KBM-7 (cell line): ENCODE measurements at regions not wholly inside any gene's neighbourhood (a gene's known extent, or its start where the extent isn't known, plus 50 kb on each side); places are given as distances from the start of the nearest gene placed in this dataset.
"Not testable (repeated sequence)": the region's sequence is repeated elsewhere in the genome, so short reads cannot be mapped to it uniquely, and the experiment has no call there.

Source experiments
- DNase-seq: peaks from one replicate; pipeline ENCODE4 v3.0.0-alpha.2; 2015
- in situ Hi-C: fragments of 300-500 bp; cut with MboI; formaldehyde crosslinking; loops from 2 replicates; pipeline ENCODE4 v1.14.3; 2020; ENCODE audit warnings: low sequenced_read_pairs, low pct_unique_long_range_greater_than_20kb, mixed read lengths

DNA sequence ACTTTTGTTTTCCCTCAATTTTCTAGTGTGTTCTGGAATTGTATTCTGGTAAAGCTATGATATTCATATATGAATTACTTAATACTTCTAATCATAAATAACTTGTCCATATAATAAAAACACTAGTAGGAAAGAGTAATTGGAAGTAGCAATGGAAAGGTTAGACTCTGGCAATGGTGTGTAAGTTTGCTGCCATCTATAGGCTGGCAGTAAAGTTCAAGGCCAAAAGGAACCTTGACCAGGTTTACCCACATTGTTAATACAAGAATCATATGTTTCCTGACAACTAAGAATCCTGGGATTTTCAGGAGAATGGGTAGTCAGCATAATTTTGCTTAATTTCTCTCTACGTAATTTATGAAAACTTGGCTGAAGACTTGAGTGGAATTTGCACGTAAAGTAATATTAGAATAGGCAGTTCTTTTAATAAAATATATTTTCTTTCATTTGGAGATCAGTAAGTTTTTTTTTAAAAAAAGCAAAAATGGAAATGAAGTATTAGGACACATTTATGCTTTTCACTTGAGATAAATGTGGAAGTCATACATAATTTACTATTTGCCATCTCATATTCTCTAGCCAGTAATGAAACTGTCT is 926.7 kb downstream of the GALC start:
- no peak for DNase-seq
- in situ Hi-C loops: no loop called here

DNA sequence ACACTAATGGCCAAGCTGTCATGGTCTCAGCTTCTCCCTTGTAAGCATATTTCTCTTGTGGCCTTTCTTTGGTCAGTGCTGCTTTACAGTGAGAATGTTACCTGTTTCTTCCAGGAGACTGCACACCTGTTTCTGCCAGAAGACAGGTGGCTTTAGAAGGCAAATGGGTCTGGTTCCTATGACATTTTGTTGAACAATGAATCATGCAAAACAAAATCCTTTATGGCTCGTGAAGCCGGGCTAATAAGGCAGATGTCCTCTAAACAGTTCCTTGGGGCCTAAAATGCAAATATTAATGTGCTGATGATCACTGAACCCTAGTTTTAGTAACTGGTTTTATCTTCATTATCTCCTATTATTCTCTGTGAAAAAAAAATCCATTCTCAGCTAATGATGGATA is 927.6 kb downstream of the GALC start:
- in situ Hi-C loops: no loop called here
- no peak for DNase-seq

DNA sequence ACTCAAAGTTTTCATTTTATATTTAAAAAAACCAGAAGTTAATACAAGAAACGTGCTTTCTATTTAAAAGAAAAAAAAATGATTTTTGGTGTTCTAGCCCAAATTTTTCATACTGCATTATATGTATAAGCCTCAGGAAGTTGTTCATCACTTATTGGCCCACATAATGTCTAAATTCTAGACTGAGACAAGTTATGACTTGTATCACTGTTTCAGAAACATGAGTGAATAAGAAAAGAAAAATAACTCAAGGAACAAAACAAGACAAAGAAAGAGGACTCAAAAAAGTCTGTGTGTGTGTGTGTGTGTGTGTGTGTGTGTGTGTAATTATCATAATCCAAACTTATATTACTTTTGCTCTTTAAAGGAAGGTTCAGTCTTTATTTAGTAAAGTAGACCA is 929.8 kb downstream of the GALC start:
- in situ Hi-C loops: no loop called here
- DNase-seq: no peak

DNA sequence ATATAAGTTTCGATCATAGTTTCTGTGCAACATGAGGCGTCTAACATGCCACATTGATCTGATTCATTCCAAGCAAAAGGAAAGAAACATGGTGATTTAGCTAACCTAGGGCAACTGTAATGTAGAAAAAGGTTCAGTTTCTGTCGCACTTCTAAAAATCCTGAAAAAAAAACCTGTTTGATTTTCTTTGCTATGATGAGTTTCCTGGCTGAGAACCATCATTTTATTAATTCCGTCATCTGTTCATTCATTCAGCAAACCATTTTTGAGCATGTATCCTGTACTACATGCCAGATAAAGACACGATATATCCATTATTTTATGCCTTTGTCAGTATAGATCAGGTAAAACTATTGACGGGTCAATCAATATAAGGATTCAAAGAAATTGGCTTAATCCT is 932.6 kb downstream of the GALC start:
- in situ Hi-C loops: no loop called here
- no peak for DNase-seq

DNA sequence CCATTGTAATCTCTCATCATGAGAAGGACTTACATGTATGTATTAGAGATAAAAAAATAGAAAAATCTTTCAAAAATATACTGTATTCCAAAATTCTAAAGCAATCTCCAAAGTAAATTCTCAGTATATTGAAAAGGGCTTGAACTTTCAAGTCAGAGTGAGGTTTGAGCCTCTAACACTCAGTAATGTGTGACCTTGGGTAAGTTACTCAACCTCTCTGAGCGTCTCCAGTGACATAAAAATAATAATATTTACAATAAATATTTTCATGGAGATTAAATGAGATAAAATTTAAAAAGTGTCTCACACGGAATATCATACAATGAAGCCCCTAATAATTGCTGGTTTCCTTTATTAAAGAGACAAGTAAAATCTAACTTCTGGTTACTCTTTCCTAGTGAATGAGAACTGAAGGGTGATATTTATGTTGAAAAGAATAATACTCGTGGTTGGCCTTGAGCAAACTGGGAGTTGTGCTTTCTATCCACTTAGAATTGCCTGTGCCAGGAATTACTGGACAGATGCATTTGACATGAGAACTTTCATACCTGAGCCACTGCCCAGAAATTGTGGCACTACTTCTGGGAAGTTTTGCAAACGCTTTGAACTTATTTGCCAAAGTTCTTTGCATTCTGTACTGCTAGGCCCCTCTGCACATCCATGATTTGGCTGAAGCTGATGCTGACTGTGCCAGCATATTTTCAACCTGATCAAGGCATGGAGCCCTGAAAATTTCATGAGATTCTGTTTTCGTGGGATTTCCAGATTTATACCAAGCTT is 933.7 kb downstream of the GALC start:
- in situ Hi-C loops: no loop called here
- no peak for DNase-seq

DNA sequence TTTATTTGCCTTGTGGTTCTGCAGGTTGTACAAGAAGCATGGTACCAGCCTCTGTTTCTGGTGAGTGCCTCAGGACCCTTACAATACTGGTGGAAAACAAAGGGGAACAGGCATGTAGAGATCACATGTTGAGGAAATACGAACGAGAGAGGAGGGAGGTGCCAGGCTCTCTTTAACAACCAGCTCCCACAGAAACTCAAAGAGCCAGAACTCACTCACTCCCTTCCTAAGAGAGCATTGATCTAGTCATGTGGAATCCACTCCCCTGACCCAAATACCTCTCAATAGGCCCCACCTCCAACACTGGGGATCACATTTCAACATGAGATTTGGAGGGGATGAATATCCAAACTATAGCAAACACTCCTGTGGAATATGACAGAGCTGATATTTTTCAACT is 938.0 kb downstream of the GALC start:
- DNase-seq: no peak
- in situ Hi-C loops: no loop called here

DNA sequence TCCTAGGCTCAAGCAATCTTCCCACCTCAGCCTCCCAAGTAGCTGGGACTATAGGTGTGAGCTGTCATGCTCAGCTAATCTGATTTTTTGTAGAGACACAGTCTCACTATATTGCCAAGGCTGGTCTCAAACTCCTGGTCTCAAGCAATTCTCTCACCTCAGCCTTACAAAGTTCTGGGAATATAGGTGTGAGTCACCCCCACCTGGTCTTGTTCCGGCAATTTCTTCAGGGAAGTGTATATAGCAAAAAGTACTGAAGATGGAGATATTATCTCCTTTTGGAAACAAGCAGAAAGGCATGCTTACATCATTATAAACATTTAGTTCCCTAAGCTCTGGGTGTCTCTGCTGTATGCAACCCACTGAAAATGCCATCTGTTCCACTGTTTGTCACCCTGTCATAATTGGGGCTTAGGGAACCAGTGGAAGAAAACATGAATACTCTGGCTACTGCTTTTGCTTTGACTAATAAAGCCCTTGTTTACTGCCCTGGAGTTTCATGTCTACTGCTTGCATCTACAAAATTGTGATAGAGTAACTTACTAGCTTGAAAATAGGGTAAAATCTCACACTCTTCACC is 940.2 kb downstream of the GALC start:
- no peak for DNase-seq
- in situ Hi-C loops: no loop called here

DNA sequence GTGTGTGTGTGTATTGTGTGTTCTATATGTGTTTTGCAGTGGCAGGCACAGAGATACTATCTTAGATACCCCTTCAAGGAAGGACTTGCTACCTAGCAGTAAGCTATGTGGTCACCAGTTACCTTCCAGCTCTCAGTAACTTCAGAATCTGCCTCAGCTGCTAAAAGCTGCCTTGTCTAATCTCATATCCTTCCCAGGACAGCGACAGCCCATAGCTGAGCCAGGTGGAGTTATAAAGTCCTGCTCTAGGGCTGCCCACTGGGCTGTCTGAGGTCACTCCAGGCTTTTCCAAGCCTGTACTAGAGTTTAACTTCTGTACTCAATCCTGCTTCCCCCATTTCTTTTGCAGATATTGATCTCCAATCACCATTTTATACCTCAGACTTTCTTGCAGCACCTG is 942.6 kb downstream of the GALC start:
- no peak for DNase-seq
- in situ Hi-C loops: no loop called here

DNA sequence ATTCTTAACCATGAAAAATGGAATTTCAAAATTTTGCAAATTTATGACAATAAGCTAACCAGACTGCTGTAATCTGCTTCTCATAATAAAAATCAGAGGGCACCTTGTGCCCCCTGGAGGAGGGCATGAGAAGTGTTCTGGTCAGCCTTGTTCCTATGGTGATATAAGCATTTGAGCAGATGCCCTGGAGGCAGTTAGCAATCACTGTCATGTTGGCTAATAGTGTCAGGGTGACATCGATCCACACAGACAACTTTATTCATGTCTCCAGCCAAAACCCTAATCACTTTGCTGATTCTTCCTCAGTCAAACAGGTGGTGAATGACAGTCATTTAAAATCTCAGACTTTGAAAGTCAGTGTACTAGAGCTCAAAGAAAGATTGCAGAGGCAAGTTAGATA is 943.0 kb downstream of the GALC start:
- DNase-seq: peak; percentile 29

DNA sequence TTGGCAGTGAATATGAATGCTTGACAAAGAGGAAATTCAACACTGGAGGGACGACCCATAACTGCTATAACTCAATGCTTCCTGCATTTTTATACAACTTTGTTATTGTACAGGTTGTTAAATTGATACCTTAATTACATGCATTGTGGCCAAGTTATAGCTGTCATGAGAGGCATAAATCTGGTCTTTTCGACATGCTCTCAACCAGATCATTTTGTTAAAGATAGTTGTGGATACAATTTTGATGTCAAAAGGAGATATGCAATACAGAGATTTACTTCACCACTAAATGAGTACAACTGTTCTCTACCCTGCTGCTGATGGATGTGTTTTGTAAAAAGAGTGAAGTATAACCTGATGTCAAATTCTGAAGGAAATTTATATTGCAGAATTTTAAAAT is 946.0 kb downstream of the GALC start:
- DNase-seq: no peak
- in situ Hi-C loops: no loop called here

More for the DNA sequence above, 943.0 kb downstream of the GALC start:
- in situ Hi-C loops: no loop called here

DNA sequence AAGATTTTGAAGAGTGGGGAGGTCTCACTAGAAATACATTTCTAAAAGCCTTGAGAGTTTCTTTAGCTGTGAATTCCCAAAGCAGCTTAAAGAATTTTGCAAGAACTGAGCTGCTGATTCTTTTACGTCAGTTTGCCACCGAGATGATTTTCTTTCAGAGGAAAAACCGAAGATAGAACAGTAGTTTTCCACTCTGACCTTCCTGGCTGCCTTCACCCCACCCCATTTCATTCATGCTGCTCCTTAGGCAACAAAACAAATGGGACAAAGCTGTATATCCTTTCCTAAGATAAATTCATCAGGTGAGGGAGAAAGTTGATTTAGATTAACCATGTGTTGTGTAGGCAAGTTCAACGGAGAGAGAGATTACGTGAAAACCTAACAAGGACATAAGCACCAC is 947.0 kb downstream of the GALC start:
- in situ Hi-C loops: no loop called here
- no peak for DNase-seq

DNA sequence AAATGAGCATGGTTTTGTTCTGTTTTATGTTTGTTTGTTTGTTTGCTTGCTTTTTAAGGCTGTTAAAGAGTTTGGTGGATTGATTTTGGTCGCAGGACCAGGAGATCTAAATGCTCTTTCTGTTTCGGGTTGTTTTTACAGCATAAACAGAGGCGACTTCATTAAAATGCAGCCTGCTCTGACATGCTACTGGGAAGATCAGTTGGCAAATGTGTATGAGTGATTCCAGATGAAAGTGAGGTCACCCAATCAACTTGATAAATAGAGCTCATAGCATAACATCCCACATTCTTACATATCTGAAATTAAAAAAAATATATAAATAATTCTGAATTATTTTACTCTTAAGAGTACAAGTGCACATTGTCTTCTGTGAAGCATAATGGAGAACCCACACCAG is 947.7 kb downstream of the GALC start:
- DNase-seq: no peak
- in situ Hi-C loops: no loop called here

DNA sequence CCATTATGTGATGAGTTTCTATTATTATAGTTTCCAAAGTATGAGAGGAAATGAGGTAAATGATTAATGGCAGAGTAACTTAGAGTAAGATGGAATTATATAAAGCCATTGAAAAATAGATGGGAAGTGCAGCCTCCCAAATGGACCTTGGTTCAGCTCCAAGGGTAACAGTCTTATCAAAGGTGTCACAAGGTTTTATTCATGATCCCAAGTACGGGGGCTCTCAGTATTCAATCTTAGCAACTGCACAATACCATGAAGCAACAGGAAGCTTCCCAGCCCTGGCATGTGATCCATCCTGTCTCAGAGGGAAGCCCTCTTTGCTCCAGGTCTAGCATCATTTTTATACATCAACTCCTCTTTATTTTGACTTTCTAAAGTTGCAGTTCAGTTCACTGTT is 948.2 kb downstream of the GALC start:
- in situ Hi-C loops: no loop called here
- no peak for DNase-seq

DNA sequence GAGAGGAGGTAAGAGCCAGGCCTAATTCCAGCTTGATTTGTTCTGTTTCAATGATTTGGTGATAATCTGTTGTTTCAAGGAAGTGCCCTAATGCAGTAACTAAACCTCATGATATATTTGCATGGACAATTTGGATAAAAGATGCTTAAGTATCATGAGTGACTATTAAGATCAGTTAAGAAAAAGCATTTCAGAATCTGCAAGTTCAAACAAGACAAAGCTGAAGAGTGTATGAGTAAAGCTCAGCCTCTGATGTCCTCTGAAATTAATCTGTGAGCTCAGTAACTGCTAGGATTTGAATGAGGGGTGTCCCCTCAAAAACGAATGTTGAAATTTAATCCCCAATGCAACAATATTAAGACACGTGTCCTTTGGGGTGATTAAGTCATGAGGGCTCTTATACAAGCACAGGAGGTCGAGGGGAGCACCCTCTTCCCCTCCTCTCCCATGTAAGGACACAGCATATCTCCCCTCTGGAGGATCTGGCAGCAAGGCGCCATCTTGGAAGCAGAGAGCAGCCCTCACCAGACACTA is 949.2 kb downstream of the GALC start:
- in situ Hi-C loops: no loop called here
- DNase-seq: no peak

DNA sequence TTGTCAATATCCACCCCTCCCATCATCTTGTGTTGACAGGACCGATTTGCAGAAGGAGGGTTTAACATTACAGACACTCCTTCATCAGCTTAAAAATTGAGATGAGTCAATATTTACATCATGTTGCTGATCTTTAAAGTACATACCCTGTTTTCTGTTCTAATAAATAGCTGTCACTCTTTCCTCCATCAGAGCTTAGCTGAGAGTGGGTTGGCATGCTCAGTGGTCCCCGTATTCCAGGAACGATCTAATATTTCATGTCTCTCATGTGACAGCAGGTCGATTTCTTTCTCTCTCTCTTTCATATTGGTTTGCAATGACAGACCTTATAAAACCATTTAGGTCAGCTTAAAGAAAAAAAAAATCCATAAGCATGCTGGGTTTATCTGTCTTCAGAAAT is 950.6 kb downstream of the GALC start:
- in situ Hi-C loops: no loop called here
- no peak for DNase-seq

DNA sequence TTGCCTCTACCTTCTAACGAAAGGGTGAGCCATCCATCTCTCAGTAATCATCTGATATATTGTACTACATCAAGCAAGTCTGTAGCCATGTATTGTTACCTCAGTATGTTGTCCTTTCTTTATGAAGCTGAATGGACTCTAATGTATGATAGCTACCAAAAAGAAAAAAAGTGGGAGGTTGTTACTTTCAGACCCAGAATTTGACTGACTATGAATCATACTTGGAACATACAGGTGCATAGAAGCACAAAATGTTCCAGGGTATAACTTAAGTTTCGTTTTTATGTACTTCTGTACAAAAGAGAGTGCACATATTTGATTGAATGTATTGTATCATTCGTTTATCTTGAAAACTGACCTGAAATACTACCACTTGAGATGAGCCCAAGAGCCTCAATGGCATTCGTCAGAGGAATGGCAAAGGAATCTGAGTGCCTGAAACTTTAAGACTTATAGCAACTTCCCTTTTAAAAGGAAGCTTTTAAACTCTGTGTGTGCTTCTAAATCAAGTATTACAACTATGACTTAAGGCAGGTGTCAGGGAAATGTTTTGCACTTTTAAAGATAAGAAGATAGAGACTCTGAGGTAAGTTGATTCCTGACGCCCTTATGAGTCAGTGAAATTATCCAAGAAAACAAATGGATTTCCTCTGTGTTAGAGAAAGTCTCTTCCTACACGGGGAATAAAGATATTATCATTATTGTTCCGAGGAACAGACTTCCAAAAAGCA is 951.5 kb downstream of the GALC start:
- in situ Hi-C loops: no loop called here
- DNase-seq: no peak

DNA sequence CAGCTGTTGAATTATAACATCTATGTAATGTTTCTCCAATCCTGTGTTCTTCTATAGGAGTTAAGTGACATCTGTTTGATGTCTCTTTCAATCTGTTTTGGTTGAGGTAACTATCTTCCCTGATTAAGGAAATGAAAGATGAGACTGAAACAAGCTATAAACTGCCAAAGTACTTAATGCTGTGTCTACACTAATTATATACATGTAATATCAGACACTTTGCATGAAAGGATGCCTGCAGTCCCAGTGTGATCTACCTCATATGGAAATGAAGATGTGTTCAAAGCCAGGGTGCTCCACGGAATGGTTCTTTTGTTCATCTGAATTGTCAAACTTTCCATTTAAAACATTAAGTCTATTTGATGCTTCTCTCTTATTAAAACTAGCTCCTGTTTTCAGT is 958.3 kb downstream of the GALC start:
- DNase-seq: no peak
- in situ Hi-C loops: no loop called here

DNA sequence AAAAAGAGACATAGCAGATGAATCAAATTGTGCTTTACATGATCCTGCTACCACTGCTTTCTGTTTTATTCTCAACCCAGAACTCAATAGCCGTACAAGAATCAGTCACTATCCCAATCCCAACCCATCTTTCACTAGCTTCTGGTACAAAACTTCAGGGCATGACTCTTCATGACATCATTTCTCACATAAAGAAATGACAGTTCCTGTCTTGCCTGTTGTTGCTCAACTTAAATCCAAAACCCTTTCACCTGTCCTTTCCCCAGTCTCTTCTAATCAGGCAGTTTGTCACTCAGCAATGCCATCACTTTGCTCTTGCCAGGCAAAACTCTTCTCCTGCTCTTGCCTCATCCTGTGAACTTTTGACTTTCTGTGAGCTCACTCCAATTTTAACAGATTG is 962.8 kb downstream of the GALC start:
- in situ Hi-C loops: no loop called here
- no peak for DNase-seq

DNA sequence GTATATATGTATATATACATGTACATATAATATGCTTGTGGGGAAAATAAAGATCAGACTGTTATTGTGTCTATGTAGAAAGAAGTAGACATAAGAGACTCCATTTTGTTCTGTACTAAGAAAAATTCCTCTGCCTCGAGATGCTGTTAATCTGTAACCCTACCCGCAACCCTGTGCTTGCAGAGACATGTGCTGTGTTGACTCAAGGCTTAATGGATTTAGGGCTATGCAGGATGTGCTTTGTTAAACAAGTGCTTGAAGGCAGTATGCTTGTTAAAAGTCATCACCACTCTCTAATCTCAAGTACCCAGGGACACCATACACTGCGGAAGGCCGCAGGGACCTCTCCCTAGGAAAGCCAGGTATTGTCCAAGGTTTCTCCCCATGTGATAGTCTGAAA is 972.9 kb downstream of the GALC start:
- in situ Hi-C loops: not testable (repeated sequence)

DNA sequence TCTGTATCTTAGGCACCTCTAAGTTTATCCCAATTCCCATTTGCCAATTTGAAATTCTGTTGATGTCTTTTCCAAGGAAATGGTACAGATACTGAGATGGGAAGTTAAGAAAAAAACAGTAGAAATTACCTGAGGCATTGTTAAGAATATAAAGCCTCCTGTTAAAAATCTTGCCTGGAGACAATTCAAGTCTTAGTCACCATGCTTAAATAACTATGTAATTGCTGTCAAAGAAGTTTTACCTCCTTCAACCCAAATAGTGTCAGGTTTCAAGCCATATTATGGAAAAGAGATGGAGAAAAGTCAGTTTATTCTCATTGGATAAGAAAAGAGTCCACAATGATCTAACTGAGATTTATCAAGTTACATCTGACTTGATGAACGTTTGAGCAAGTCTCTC is 974.7 kb downstream of the GALC start:
- in situ Hi-C loops: no loop called here
- DNase-seq: no peak

More for the DNA sequence above, 972.9 kb downstream of the GALC start:
- DNase-seq: not testable (repeated sequence)
